ENCODE measurements at regions not wholly inside any gene's neighbourhood (a gene's known extent, or its start where the extent isn't known, plus 50 kb on each side); places are given as distances from the start of the nearest gene placed in this dataset.

GRCh38 chr20:11047559-11047958, 373.8 kb upstream of the JAG1 start:
- intact Hi-C loops (cut with DNase I) = no loop called here
- ATAC-seq = no peak
- H3K36me3 ChIP-seq = no peaks in the 10 kb centered on the region
- DNase-seq = no peak
- no peak overlapping the region for H3K4me3 ChIP-seq
- no peaks in the 10 kb centered on the region for H3K27me3 ChIP-seq (ENCODE audit: low read depth)
- TF ChIP-seq, protein P1, sequence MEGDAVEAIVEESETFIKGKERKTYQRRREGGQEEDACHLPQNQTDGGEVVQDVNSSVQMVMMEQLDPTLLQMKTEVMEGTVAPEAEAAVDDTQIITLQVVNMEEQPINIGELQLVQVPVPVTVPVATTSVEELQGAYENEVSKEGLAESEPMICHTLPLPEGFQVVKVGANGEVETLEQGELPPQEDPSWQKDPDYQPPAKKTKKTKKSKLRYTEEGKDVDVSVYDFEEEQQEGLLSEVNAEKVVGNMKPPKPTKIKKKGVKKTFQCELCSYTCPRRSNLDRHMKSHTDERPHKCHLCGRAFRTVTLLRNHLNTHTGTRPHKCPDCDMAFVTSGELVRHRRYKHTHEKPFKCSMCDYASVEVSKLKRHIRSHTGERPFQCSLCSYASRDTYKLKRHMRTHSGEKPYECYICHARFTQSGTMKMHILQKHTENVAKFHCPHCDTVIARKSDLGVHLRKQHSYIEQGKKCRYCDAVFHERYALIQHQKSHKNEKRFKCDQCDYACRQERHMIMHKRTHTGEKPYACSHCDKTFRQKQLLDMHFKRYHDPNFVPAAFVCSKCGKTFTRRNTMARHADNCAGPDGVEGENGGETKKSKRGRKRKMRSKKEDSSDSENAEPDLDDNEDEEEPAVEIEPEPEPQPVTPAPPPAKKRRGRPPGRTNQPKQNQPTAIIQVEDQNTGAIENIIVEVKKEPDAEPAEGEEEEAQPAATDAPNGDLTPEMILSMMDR (IDR thresholded peaks at IDR 0.05) = no peak
- no peaks in the 10 kb centered on the region for H3K9me3 ChIP-seq
- no peak overlapping the region for H3K27ac ChIP-seq
- H3K4me1 ChIP-seq = no peaks in the 10 kb centered on the region

DNA sequence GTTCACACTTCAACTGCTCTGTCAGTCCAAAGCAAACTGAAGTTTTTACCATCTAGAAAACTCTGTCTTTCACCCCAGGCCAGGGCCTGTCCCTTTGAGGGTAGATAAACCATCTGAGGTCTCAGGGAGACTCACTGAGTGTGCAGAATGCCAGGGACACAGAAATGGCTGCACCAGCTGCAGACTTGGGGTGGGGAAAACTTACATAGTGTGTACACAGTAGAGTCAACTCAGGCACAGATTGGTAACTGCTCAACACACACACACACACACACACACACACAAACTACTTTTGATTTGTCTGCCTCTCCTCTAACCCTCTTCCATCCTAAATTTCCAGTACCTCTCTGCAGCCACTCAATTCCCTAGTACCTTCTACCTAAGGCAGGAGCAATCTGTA, 374.9 kb upstream of the JAG1 start:
- intact Hi-C loops (cut with DNase I) = no loop called here
- H3K27ac ChIP-seq = no peak overlapping the region
- no peaks in the 10 kb centered on the region for H3K27me3 ChIP-seq (ENCODE audit: low read depth)
- H3K9me3 ChIP-seq = no peaks in the 10 kb centered on the region
- DNase-seq (no peak), ATAC-seq (no peak)
- H3K4me3 ChIP-seq = no peak overlapping the region
- no peaks in the 10 kb centered on the region for H3K4me1 ChIP-seq
- no peaks in the 10 kb centered on the region for H3K36me3 ChIP-seq
- TF ChIP-seq, protein P1 (IDR thresholded peaks at IDR 0.05) = no peak

- intact Hi-C loops (cut with DNase I) = no loop called here
- TF ChIP-seq, protein P1 (IDR thresholded peaks at IDR 0.05) = no peak
- Histone ChIP-seq H3K27me3 (ENCODE audit: low read depth) (no peaks in the 10 kb centered on the region), H3K4me1 (no peaks in the 10 kb centered on the region), H3K36me3 (no peaks in the 10 kb centered on the region), H3K9me3 (no peaks in the 10 kb centered on the region), H3K27ac (no peak overlapping the region), H3K4me3 (no peak overlapping the region)
- ATAC-seq = no peak
- no peak for DNase-seq
Observed at GRCh38 chr20:11050350-11050749, 376.6 kb upstream of the JAG1 start.

DNA sequence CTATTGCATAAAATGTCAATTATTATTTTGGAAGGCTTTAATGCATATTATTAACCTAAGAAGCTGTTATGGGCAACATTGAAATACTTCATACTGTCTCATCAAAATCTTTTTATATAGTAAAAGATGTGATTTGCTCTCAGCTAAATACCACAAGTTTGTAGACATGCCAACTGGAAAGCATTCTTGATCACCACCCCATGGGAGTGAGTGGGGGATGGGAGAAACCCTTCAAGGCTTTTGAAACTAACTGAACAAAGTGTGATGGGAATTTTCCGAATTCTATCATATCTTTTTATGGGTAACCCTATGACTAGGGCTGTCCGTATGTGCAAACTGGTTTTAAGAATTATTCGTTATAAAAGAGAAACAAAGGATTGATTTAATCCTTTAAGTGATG, 377.3 kb upstream of the JAG1 start:
- Histone ChIP-seq H3K36me3 (no peaks in the 10 kb centered on the region), H3K4me3 (no peak overlapping the region), H3K4me1 (no peaks in the 10 kb centered on the region), H3K27ac (no peak overlapping the region), H3K9me3 (no peaks in the 10 kb centered on the region), H3K27me3 (ENCODE audit: low read depth) (no peaks in the 10 kb centered on the region)
- no peak for ATAC-seq
- TF ChIP-seq, protein P1 (IDR thresholded peaks at IDR 0.05) = no peak
- DNase-seq = no peak
- intact Hi-C loops (cut with DNase I) = no loop called here

- H3K9me3 ChIP-seq = no peaks in the 10 kb centered on the region
- intact Hi-C loops (cut with DNase I) = no loop called here
- ATAC-seq (no peak), DNase-seq (no peak)
- H3K4me1 ChIP-seq = no peaks in the 10 kb centered on the region
- no peaks in the 10 kb centered on the region for H3K36me3 ChIP-seq
- H3K27ac ChIP-seq = no peak overlapping the region
- no peaks in the 10 kb centered on the region for H3K27me3 ChIP-seq (ENCODE audit: low read depth)
- TF ChIP-seq, protein P1 (IDR thresholded peaks at IDR 0.05) = no peak
- H3K4me3 ChIP-seq = no peak overlapping the region
Observed at GRCh38 chr20:11053310-11053709, 379.5 kb upstream of the JAG1 start.
